Vagina (tissue), 2 donors: ENCODE measurements at regions not wholly inside any gene's neighbourhood (a gene's known extent, or its start where the extent isn't known, plus 50 kb on each side); places are given as distances from the start of the nearest gene placed in this dataset.

ENCODE experiments used
- DNase-seq, 2 donors: peaks; one replicate each; pipeline ENCODE4 v3.0.0-alpha.2; 2017; ENCODE audit errors: extremely low spot score in 2 of 2
- H3K27ac ChIP-seq: fragments of 200-600 bp; sonication (generic); one replicate; pipeline ENCODE4 v1.5.1; 2019
- H3K27me3 ChIP-seq: fragments of 200-600 bp; sonication (generic); one replicate; pipeline ENCODE4 v1.5.1; 2019
- H3K36me3 ChIP-seq, 2 donors: fragments of 200-600 bp; sonication (generic); one replicate each; pipeline ENCODE4 v1.5.1; 2017 to 2019
- H3K4me1 ChIP-seq: fragments of 200-600 bp; sonication (generic); one replicate; pipeline ENCODE4 v1.5.1; 2019
- H3K4me3 ChIP-seq, 2 donors: fragments of 200-600 bp; sonication (generic); 1 replicate in 1 of 2; 2 replicates in 1 of 2; pipeline ENCODE4 v1.5.1; 2016 to 2019
- H3K9me3 ChIP-seq: fragments of 200-600 bp; sonication (generic); one replicate; pipeline ENCODE4 v1.5.1; 2019
- POLR2A ChIP-seq, 2 donors: fragments of 450-650 bp; IDR thresholded peaks; one replicate each; pipeline ENCODE4 v1.6.1; 2017; ENCODE audit warnings: antibody characterized with exemption in 2 of 2, mild to moderate bottlenecking in 2 of 2, moderate library complexity in 2 of 2
- POLR2AphosphoS5 ChIP-seq, 2 donors: sonication (generic); formaldehyde crosslinking; IDR thresholded peaks; one replicate each; pipeline ENCODE4 v1.9.0; 2017; ENCODE audit warnings: antibody characterized with exemption in 2 of 2, mild to moderate bottlenecking in 2 of 2, low read depth in 1 of 2; ENCODE audit not compliant: insufficient read depth in 1 of 2
- intact Hi-C: fragments of 100-400 bp; cut with DNase I; formaldehyde crosslinking; loops from one replicate; pipeline ENCODE4 v1.15.1; 2023
- TF ChIP-seq, protein P1 (sequence below), 3 experiments: fragments of 450-650 bp in 2 of 3; fragments of 200-600 bp in 1 of 3; sonication (generic) in 1 of 3; IDR thresholded peaks; one replicate each; pipeline ENCODE4 v1.5.1; 2017 to 2019; ENCODE audit warnings: antibody characterized with exemption in 3 of 3, mild to moderate bottlenecking in 2 of 3, moderate library complexity in 2 of 3

DNA sequence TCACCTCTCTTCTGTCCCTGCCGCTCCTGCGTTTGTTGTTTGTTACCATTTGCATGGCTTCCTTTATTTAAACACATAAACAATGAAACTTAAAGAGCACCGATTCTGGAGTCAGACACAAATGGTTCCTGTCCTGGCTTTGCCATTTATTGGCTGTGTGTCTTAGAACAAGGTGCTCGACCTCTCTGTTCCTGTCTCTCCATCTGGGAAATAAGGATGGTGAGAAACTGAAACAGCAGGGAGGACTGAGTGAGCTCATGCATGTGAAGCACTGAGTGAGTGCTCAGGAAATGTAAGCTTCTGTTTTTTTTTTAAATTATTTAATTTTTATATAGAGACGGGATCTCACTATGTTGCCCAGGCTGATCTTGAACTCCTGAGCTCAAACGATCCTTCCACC lies 148.2 kb upstream of the WNT4 start:
- no peak for TF ChIP-seq POLR2AphosphoS5 (IDR thresholded peaks at IDR 0.05; ENCODE audit: insufficient read depth in 1 of 2, low read depth in 1 of 2)
- no peak for TF ChIP-seq POLR2A (IDR thresholded peaks at IDR 0.05)
- TF ChIP-seq, protein P1, sequence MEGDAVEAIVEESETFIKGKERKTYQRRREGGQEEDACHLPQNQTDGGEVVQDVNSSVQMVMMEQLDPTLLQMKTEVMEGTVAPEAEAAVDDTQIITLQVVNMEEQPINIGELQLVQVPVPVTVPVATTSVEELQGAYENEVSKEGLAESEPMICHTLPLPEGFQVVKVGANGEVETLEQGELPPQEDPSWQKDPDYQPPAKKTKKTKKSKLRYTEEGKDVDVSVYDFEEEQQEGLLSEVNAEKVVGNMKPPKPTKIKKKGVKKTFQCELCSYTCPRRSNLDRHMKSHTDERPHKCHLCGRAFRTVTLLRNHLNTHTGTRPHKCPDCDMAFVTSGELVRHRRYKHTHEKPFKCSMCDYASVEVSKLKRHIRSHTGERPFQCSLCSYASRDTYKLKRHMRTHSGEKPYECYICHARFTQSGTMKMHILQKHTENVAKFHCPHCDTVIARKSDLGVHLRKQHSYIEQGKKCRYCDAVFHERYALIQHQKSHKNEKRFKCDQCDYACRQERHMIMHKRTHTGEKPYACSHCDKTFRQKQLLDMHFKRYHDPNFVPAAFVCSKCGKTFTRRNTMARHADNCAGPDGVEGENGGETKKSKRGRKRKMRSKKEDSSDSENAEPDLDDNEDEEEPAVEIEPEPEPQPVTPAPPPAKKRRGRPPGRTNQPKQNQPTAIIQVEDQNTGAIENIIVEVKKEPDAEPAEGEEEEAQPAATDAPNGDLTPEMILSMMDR (IDR thresholded peaks at IDR 0.05) = no peak
- intact Hi-C loops = no loop called here
- Histone ChIP-seq H3K27ac (no peak overlapping the region), H3K36me3 (no peaks in the 10 kb centered on the region), H3K27me3 (no peaks in the 10 kb centered on the region), H3K9me3 (no peaks in the 10 kb centered on the region), H3K4me1 (peaks cover 1% of the 10 kb centered on the region), H3K4me3 (no peak overlapping the region)
- no peak for DNase-seq

DNA sequence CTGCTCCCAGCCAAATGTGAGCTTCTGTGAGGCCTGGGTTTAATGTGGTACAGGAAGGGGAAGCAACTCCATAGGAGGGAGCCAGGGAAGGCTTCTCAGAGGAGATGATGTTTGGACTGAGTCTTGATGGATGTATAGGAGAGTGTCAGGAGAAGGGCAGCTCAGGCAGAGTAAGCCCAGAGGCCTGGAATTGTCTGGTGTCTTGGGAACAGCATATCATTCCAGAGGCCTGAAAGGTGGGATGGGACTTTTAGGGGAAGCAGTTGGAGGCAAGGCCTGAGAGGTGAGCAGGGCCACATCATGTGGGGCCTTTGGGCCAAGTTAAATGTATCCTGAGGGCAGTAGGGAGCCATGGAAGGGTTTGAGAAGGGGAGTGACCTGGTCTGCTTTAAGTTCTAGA lies 148.6 kb upstream of the WNT4 start:
- H3K4me3 ChIP-seq = no peak overlapping the region
- intact Hi-C loops = no loop called here
- H3K27me3 ChIP-seq = no peaks in the 10 kb centered on the region
- H3K4me1 ChIP-seq = peaks cover 6% of the 10 kb centered on the region
- no peak overlapping the region for H3K27ac ChIP-seq
- no peaks in the 10 kb centered on the region for H3K9me3 ChIP-seq
- DNase-seq = peak; percentile 43 to 60
- no peaks in the 10 kb centered on the region for H3K36me3 ChIP-seq
- TF ChIP-seq POLR2AphosphoS5 (IDR thresholded peaks at IDR 0.05; ENCODE audit: insufficient read depth in 1 of 2, low read depth in 1 of 2) (no peak), POLR2A (IDR thresholded peaks at IDR 0.05) (no peak)
- TF ChIP-seq, protein P1 (IDR thresholded peaks at IDR 0.05) = no peak

GRCh38 chr1:22292011-22292788 lies 149.3 kb upstream of the WNT4 start:
- no peak overlapping the region for H3K27ac ChIP-seq
- no peaks in the 10 kb centered on the region for H3K27me3 ChIP-seq
- H3K36me3 ChIP-seq = no peaks in the 10 kb centered on the region
- peaks cover 9% of the 10 kb centered on the region for H3K4me1 ChIP-seq
- peak; percentile 55 to 60 for DNase-seq
- intact Hi-C loops = no loop called here
- TF ChIP-seq, protein P1 (IDR thresholded peaks at IDR 0.05) = no peak
- TF ChIP-seq POLR2AphosphoS5 (IDR thresholded peaks at IDR 0.05; ENCODE audit: insufficient read depth in 1 of 2, low read depth in 1 of 2) (no peak), POLR2A (IDR thresholded peaks at IDR 0.05) (no peak)
- no peak overlapping the region for H3K4me3 ChIP-seq
- H3K9me3 ChIP-seq = no peaks in the 10 kb centered on the region

DNA sequence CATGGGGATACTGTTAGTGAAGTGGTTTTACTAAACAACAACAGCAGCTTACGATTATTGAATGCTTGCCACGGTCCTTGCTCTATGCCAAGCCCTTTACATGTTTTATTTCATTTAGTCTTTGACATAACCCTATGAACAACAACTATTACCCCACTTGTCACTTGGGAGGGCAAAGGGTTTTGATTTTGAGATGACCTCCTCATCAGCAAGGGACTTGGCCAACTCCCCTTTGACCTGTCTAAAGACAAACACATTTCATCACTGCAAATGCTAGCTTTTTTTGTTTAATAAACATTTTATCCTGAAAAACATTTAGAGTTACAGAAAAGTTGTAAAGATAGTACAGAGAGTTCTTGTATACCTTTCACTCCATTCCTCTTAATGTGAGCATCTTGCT lies 152.5 kb upstream of the WNT4 start:
- TF ChIP-seq POLR2A (IDR thresholded peaks at IDR 0.05) = no peak
- TF ChIP-seq, protein P1 (IDR thresholded peaks at IDR 0.05) = no peak
- TF ChIP-seq POLR2AphosphoS5 (IDR thresholded peaks at IDR 0.05; ENCODE audit: insufficient read depth in 1 of 2, low read depth in 1 of 2) = no peak
- DNase-seq = no peak
- H3K4me1 ChIP-seq = peaks cover 14% of the 10 kb centered on the region
- intact Hi-C loops = no loop called here
- H3K4me3 ChIP-seq = no peak overlapping the region
- H3K27me3 ChIP-seq = no peaks in the 10 kb centered on the region
- no peaks in the 10 kb centered on the region for H3K9me3 ChIP-seq
- no peak overlapping the region for H3K27ac ChIP-seq
- H3K36me3 ChIP-seq = no peaks in the 10 kb centered on the region

GRCh38 chr1:22295856-22296255 lies 153.0 kb upstream of the WNT4 start:
- H3K4me1 ChIP-seq = peaks cover 14% of the 10 kb centered on the region
- intact Hi-C loops = no loop called here
- TF ChIP-seq POLR2AphosphoS5 (IDR thresholded peaks at IDR 0.05; ENCODE audit: insufficient read depth in 1 of 2, low read depth in 1 of 2) (no peak), POLR2A (IDR thresholded peaks at IDR 0.05) (no peak)
- TF ChIP-seq, protein P1 (IDR thresholded peaks at IDR 0.05) = no peak
- H3K9me3 ChIP-seq = no peaks in the 10 kb centered on the region
- no peaks in the 10 kb centered on the region for H3K27me3 ChIP-seq
- no peak for DNase-seq
- H3K36me3 ChIP-seq = no peaks in the 10 kb centered on the region
- H3K27ac ChIP-seq = no peak overlapping the region
- H3K4me3 ChIP-seq = no peak overlapping the region
